HG03378 (cell line): ENCODE measurements at regions not wholly inside any gene's neighbourhood (a gene's known extent, or its start where the extent isn't known, plus 50 kb on each side); places are given as distances from the start of the nearest gene placed in this dataset.
A peak's percentile ranks its signal among the peaks of the same experiment; 100 is the strongest.
"Not testable (repeated sequence)": the region's sequence is repeated elsewhere in the genome, so short reads cannot be mapped to it uniquely, and the experiment has no call there.

ENCODE experiments used
- ATAC-seq: cut with Tn5 transposase; IDR thresholded peaks from one replicate; pipeline ENCODE4 v1.9.1; 2021; ENCODE audit warnings: mild to moderate bottlenecking, moderate library complexity; ENCODE audit not compliant: unreplicated experiment

- ATAC-seq, result no peak
Measured at GRCh38 chr11:103584021-103584420, 452.4 kb upstream of the DDI1 start.

GRCh38 chr11:103584720-103585119, 451.7 kb upstream of the DDI1 start:
- no peak for ATAC-seq

GRCh38 chr11:103585401-103585800, 451.0 kb upstream of the DDI1 start:
- ATAC-seq, result no peak

GRCh38 chr11:103585911-103586310, 450.5 kb upstream of the DDI1 start:
- no peak for ATAC-seq

GRCh38 chr11:103586756-103587155, 449.7 kb upstream of the DDI1 start:
- ATAC-seq, result no peak

- ATAC-seq, result no peak
Measured at GRCh38 chr11:103587901-103588788, 448.3 kb upstream of the DDI1 start.

GRCh38 chr11:103591554-103591953, 444.9 kb upstream of the DDI1 start:
- no peak for ATAC-seq

GRCh38 chr11:103594283-103594682, 442.2 kb upstream of the DDI1 start:
- no peak for ATAC-seq

GRCh38 chr11:103596315-103596714, 440.1 kb upstream of the DDI1 start:
- ATAC-seq, result no peak

- peak; percentile 95 for ATAC-seq
Measured at GRCh38 chr11:103601225-103601846, 435.1 kb upstream of the DDI1 start.

- no peak for ATAC-seq
Measured at GRCh38 chr11:103602840-103603239, 433.6 kb upstream of the DDI1 start.

- no peak for ATAC-seq
Measured at GRCh38 chr11:103604310-103604709, 432.1 kb upstream of the DDI1 start.

GRCh38 chr11:103608566-103608965, 427.9 kb upstream of the DDI1 start:
- ATAC-seq, result no peak

GRCh38 chr11:103609117-103610066, 427.0 kb upstream of the DDI1 start:
- ATAC-seq, result no peak

- ATAC-seq, result no peak
Measured at GRCh38 chr11:103610435-103610834, 426.0 kb upstream of the DDI1 start.

GRCh38 chr11:103611526-103612260, 424.7 kb upstream of the DDI1 start:
- not testable (repeated sequence) for ATAC-seq

GRCh38 chr11:103612451-103612850, 424.0 kb upstream of the DDI1 start:
- not testable (repeated sequence) for ATAC-seq

GRCh38 chr11:103616586-103616985, 419.9 kb upstream of the DDI1 start:
- ATAC-seq, result not testable (repeated sequence)

- ATAC-seq, result no peak
Measured at GRCh38 chr11:103618528-103618927, 417.9 kb upstream of the DDI1 start.

GRCh38 chr11:103619480-103619879, 417.0 kb upstream of the DDI1 start:
- no peak for ATAC-seq
